GM21381 (cell line): ENCODE measurements at regions not wholly inside any gene's neighbourhood (a gene's known extent, or its start where the extent isn't known, plus 50 kb on each side); places are given as distances from the start of the nearest gene placed in this dataset.
"Not testable (repeated sequence)": the region's sequence is repeated elsewhere in the genome, so short reads cannot be mapped to it uniquely, and the experiment has no call there.

ENCODE experiments used
- ATAC-seq: cut with Tn5 transposase; IDR thresholded peaks from one replicate; pipeline ENCODE4 v1.9.1; 2021; ENCODE audit warnings: mild to moderate bottlenecking, moderate library complexity; ENCODE audit not compliant: unreplicated experiment

DNA sequence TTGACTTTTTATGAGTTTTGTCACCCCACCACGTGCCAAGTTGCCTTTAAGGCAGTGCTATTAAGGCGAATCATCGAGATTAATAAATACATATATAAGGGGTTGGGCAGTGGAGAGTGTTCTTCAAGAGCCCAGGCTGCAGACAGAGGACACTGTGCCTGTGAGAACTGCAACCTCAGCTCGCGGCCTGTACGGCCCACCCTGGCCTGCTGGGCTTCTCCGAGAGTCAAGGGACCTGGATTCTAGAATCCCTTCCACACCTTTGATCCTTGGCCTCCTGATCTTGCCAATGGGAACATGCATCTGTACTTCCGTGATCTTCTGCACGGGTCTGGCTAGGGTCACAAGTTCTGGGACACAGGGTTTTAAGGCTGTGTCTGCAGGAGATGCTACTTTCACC is 54.5 kb downstream of the IRX5 start:
- ATAC-seq, result no peak

DNA sequence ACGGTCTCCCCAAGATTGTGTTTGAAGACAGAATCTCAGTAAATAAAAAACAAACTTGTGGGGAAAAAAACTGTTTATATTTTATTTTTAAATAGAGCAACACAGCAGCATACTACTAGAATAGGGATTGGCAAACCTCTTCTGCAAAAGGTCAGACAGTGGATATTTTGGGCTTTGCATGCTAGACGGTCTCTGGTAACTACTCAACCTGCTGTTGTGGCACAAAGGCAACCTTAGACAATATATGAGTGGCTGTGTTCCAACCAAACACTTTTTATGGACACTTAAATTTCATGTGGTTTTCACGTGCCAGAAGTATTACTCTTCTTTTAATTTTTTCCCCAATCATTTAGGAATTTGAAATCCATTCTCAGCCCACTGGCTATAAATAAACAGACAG is 55.0 kb downstream of the IRX5 start:
- ATAC-seq, result no peak

DNA sequence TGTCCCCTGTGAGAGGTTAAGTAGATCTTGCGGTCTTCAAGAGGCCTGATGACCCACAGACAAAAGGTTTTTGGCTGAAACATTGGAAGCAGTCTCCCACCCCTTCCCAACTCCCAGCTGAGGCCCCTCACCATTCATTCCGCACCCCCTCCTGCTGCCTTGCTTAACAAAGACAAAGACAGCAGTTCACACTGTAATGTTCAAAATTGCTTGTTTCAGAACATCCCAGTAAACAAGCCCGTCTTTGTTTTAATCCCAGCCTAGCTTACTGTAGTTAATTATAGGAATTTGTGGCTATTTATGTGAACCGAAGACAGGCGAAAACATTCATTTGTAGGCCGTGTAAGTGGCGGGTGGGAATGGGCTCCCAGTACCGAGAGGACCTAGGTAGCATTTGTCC is 55.7 kb downstream of the IRX5 start:
- ATAC-seq, result no peak

DNA sequence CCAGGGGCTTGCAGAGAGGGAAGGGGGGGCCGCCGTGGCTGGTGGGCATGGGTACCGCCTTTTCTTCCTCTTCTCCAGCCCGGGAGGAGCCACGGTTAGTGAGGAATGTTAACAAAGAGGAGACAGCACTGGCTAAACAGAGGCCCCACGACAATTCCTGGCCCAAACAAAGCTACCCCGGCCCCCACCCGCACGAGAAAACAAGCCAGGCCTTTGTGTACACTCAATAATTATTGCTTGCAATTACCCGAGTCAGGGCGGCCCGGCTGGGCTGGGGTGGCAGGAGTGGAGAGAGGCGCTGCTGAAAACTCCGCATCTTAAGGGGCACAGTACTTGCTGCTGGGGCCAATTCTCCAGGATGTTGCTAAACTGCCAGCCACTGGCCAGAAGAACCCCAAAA is 56.4 kb downstream of the IRX5 start:
- ATAC-seq, result no peak

DNA sequence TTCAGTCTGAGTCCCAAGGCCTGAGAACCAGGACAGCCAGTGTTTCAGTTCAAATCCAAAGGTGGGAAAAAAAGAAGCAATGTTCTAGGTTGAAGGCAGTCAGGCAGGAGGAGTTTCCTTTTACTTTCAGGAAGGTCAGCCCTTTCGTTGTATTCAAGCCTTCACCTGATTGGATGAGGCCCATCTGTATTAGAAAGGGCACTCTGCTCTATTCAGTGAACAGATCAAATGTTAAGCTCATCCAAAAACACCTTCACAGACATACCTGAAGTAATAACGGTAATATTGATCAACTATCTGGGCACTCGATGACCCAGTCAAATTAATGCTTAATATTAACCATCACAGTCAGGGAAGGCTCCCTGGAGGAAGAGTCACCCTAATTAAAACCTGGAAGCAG is 60.9 kb downstream of the IRX5 start:
- no peak for ATAC-seq

DNA sequence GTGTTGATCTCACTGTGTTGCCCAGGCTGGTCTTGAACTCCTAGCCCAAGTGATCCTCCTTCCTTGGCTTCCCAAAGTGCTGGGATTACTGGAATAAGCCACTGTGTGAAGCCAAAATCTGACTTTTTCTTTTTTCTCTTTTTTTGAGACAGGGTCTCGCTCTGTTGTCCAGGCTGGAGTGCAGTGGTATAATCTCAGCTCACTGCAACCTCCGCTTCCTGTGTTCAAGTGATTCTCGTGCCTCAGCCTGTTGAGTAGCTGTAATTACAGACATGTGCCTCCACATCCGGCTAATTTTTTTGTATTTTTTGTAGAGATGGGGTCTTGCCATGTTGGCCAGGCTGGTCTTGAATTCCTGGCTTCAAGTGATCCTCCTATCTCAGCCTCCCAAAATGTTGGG is 61.3 kb downstream of the IRX5 start:
- ATAC-seq, result not testable (repeated sequence)

DNA sequence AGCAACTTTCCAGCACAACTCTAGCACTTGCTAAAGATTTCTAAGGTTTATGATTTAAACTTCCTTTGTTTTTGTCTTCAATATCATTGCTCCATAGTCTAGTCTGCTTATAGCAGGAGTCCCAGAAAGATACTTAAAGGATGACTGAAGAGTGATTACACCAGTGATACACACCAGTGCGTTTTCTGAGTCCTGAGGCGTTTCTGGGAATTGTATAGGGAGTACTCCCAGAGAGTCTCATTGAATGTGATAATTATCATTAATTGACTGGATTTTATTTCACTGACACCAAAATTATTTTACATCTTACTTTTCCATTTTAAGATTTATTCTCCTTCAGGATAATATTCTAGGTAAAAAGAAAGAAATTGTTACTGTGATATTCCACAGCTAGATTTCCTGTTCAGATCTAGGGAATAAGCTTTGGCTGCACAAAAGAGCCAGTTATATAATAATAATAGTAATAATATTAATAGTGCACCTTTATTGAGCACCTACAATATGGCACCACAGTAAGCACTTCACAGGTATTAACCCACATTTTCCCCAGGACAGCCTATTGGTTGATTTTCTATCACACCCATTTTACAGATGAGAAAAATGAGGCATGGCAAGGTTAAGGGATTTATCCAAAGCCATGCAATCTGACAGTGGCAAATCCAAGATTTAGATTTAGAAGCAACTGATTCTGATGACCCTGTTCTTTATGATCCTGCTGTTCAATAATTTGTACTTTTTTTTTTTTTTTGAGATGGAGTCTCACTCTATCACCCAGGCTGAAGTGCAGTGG is 62.6 kb downstream of the IRX5 start:
- no peak for ATAC-seq

DNA sequence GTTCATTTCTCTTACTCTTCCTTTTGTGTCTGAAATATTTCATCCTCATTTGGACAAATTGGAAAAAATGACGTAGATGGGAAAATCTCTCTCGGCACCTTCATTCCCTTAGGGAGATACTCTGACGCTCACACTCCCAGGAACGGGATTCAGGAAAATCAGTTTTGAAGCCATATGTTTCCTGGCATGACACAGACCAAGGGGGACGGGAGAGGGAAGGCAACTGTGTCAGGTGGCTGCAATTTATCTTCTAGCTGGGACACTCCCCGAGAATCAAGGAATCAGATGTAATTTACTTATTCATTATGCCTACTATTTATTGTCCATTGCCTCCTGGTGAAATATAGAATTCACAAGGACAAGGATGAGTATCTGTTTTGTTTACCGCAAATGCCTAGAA is 65.5 kb downstream of the IRX5 start:
- ATAC-seq, result no peak

DNA sequence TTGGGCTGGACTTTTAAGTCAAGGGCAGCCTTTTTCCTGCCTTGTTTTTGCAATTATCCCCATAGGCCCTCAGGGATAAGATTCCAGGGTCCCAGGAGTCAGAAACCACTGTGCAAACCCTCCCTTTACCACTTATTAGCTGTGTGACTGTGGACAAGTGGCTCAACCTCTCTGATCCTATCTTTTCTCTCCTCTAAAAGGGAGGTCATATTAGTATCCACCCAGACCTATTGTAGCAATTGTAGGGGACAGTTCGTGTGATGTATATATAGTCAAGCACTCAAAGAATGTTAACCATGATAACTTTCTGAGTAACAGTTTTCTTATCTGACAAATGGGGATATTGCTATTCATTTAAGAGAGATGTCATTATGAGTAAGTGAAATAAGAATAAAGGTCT is 68.2 kb downstream of the IRX5 start:
- ATAC-seq, result no peak

DNA sequence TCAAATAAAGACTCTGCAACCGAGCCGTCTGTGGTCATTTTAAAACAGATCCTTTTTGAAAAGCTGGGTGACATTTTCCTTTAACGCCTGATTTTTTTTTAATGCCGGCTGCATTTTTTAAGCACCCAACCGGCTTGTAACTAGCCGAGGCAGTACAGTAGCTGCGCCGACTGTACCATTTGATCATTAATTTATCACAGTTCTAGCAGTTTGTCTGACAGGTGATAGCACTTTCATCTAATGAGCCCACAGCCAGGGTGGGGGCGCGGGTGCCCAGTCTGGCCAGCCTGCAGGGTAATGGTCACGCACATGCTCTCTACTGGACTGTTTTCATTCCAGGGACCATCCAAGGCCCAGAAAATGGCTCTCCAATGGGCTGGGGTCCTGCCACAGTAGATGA is 68.8 kb downstream of the IRX5 start:
- no peak for ATAC-seq

DNA sequence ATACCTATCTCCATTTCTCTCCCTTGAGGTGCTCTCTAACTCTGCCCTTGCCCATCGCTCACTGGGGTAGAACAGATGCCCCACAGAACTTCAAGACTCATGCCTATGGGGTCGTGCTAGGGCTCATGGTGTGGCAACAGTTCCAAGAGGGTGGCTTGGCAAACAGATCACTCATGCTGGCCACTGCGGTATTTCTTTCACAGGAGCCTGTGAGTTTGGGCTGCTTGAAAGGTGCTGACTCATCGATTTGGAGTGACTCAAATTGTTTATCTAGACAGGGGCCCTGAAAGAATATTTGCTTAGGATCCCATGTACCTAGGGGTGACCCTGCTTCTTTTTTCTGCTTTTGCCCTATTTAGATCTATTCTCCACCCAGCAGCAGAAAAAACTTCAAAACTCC is 69.9 kb downstream of the IRX5 start:
- ATAC-seq, result no peak

DNA sequence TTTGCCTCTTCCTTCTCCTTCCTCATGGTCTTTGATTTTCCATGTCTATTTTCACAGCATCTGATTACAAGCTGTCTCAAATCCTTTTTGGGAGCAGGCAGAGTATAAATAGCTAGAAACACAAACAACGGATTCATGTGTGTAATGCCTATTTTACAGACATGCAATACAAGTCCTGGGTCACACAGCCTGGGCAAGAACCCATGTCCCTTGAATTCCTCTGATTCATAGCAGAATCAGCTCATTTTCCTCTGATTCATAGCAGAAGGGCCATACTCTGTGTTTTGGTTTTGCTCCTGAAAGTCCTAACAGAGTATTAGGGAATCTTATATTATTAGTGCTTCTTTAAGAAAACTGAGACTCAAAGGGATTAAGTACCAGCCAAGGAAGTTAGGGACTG is 71.3 kb downstream of the IRX5 start:
- ATAC-seq, result no peak

DNA sequence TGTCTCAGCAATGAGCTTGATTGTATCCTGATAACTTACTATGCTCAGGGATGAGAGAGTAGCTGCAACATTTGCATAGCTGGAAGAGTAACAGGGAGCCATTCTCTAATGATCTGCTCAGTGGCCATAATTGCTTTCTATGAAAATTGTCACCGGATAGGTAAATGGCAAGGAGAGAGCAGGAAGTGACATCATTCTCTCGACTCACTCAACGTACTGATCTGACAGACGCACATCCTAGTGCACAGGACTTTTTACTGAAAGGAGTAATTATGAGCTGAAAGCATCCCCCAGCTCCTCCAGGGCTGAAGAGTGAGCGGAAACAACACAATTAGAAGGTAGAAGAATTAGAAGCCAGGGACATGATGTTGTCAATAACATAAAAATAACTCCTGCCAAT is 71.8 kb downstream of the IRX5 start:
- ATAC-seq, result no peak

DNA sequence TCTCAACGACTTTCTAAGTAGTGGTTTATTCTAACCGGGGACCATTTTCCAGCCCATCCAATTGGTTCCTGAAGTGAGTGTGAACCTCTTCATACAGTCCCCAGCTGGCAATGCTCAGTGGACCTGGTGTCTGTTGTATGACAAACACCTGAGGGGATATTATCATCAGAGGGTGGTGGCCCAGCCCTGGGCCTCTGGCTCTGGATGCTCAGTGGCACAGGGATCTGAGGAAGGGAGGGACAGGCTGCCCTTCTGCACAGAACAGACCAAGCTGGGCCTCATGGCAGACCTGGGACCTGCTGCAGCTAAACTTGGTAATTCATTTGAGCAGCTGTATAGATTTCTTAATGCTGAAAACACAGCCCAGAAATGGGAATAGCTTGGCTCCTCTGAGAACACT is 72.6 kb downstream of the IRX5 start:
- ATAC-seq, result no peak

DNA sequence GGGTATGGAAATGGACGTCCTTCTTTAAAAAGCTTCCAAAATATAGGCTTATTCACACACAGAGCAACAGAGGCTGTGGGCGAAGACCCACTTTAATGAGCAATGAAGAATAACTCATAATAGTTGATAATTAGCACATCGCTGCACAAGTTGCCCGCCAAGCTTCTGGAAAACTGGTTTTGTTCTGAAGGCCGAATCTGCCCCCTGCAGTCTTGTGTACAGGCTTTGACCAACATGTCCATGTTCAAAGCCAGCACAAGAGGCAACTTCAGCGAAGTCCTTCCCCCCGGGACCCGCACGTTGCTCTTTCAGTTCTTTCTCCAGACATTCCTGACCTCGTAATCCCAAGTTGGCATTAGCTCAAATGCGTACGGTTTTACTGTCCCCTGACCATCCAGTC is 73.3 kb downstream of the IRX5 start:
- no peak for ATAC-seq

DNA sequence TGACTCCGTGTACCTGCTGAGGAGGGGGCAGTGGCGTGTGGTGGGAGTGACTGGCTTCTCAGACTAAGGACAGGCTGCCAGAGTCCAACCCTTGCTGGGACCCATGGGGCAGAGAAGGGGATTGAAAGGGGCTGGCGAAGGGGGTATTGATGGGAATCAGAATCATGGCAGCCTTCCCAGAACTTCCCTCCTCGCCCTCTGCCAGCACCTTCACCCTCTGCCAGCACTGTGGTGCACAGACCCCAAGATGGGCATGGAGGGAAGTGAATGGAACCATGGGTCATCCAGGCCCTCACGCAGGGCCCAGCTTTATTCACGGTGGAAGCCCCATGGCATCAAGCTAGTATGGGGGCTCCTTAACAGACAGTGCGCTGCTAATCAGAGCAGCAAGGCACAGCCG is 76.8 kb downstream of the IRX5 start:
- no peak for ATAC-seq

DNA sequence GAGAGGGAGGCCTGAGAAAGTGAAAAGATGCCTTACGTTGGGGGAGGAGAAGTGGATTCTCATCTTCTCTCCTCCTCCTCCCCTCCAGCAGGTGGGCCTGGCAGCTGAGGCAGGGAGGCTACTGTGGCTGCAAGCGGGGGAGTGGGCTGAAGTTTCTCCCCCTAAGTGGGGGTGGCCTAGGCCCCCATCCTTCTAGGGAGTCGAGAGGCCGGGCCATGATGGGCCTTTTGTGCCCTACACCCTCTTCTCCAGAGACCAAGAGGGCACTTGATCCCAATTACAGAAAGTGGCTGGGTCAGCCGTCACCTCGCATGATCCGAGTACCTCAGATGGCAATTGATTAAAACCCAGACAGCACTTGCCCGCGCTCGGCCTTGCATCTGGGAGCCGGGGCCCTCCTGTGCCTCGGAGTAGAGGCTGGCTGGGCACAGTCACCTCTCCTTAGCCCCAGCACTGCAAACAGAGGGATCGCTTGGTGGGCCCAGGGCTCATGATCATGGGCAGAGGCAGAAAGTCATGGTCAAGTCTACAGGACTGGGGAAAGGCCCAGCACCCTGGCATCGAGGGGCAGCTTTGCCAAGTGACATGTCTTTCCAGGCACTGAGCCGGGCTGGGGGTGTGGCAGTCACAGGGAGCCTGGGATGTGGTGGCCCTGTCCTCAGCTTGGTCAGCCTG is 78.3 kb downstream of the IRX5 start:
- ATAC-seq, result no peak

DNA sequence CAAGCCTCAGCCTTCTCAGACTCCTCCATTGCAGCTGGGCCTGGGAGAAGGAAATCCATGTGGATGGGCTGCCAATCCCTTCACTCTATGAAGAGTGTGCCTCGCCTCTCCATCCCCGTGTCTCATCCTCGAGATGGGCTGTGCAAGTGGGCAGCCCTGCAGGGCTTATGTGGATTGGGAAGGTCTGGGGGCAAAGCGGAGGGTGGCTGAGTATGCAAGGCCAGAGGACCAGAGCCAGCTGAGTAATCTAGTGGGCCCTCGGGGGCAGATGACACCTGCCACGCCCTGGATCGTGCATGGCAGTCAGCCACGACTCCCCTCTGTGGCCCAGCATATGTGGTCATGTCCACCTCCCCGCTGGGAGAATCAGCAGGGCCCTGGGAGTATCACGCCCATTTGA is 78.9 kb downstream of the IRX5 start:
- no peak for ATAC-seq

DNA sequence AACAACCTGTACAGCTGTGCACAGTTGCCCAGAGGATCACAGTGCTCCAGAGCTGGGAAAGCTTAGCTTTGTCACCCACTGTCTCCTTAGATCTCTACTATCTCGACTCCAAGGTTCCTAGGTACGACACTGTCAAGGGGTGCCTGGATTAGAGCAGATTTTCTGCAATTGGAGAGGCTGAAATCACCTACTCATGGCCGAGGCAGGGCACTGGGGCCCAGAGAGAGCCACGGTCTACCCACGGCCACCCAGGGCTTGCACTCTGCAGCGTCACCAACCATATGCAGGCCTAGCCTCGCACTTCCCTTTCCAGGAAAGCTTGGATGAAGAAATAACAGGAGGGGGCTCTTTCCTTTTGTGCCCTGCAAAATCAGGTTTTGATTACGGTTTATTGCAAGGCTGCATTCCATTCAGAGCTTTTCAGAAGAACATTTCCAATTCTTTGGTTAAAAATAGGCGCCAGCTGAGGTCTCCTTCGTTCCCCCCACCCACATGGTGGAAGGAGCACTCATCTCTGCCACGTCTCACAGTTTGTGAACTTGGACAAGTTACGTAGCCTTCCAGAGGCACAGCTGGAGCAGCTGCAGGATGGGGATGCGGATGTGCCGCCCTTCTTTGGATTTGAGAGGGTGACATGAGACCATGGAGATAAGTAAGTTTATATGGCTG is 80.0 kb downstream of the IRX5 start:
- ATAC-seq, result no peak

DNA sequence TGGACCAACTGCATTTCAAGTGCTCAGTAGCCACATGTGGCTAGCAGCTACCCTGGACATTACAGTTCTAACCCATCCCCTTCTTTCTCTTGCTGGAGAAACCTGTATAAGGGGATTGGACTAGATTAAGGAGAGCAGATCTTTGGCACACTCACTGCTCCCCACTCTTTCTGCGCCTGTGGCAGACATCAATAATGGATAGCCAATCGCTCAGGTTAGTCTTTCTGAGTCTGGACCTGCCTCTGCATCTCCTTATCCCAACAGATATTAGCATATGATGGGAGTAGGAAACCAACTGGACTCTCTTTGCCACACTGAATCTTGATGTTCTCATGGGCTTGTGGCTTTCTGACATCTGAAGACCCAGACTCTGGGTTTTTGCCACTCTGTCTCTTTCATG is 81.7 kb downstream of the IRX5 start:
- ATAC-seq, result no peak

DNA sequence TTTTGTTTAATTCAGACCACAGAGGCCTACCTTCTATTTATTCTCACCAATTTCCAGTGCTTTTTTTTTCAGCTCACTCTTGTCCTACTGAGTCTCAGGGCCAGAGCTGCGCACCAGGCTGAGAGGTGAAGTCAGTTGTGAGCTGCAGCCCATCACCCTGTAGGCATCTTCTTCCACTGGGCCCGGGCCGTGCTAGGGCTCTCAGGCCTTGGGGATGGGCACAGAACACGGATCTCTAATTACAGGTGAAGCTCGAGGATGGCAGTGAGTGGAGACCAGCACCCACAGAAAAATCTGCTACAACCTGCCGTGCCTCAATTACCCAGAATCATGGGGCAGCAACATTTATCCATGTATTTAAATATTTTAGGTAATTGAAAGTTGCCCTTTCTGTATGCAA is 82.1 kb downstream of the IRX5 start:
- no peak for ATAC-seq

DNA sequence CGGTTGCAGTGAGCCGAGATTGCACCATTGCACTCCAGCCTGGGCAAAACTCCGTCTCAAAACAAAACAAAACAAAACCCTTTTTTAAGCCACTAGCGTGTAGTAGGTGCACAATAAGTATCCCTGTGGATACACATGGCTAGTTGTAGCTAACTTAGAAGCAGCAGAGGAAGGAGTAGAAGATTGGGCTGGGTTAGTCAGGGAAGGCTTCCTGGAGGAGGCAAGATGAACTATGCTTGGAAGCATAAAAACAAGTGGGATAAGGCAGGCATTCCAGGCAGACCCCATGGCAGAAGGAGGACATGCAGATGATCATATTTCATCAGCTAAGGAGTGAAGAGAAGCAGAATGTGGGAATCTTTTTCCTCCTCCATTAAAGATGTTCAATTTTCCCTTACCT is 83.4 kb downstream of the IRX5 start:
- no peak for ATAC-seq
